ENCODE measurements at regions not wholly inside any gene's neighbourhood (a gene's known extent, or its start where the extent isn't known, plus 50 kb on each side); places are given as distances from the start of the nearest gene placed in this dataset.

- no peak for TF ChIP-seq ZNF235 (CRISPR knock-in tag; IDR thresholded peaks at IDR 0.05; ENCODE audit: borderline replicate concordance)
- no peak for TF ChIP-seq HNRNPH1 (optimal IDR thresholded peaks at IDR 0.05; ENCODE audit: low read depth, low read length)
- peak; percentile 81; the same call in 1 of the 2 replicates for TF ChIP-seq ZNF281 (CRISPR knock-in tag; IDR thresholded peaks at IDR 0.05; ENCODE audit: borderline replicate concordance)
- TF ChIP-seq HNF1B (CRISPR knock-in tag; IDR thresholded peaks at IDR 0.05): no peak
- TF ChIP-seq ZNF652 (CRISPR knock-in tag; IDR thresholded peaks at IDR 0.05; ENCODE audit: borderline replicate concordance, low read depth): no peak; the same call in 1 of the 2 replicates
- no peak for TF ChIP-seq TCF12 (IDR thresholded peaks at IDR 0.05)
- no peak for TF ChIP-seq TCF12 (CRISPR knock-in tag; IDR thresholded peaks at IDR 0.05)
- peak; percentile 71; the same call in 1 of the 2 replicates for TF ChIP-seq ZNF335 (CRISPR knock-in tag; IDR thresholded peaks at IDR 0.05)
- no peak for TF ChIP-seq ZBTB14 (CRISPR knock-in tag; IDR thresholded peaks at IDR 0.05)
- peak; percentile 42; the same call in 1 of the 2 replicates for TF ChIP-seq TARDBP (CRISPR knock-in tag; IDR thresholded peaks at IDR 0.05)
- peak; percentile 39; the same call in 1 of the 2 replicates for TF ChIP-seq SIX1 (CRISPR knock-in tag; IDR thresholded peaks at IDR 0.05; ENCODE audit: borderline replicate concordance)
- peak in 1 of 2 experiments; percentile 56; a peak in 1 of 4 replicates for TF ChIP-seq REST (IDR thresholded peaks at IDR 0.05; ENCODE audit: borderline replicate concordance in 1 of 2, low read depth in 1 of 2, low read length in 2 of 2)
- no peak for TF ChIP-seq ZNF232 (CRISPR knock-in tag; IDR thresholded peaks at IDR 0.05; ENCODE audit: borderline replicate concordance)
- no peak for TF ChIP-seq IKZF1 (IDR thresholded peaks at IDR 0.05)
Measured at GRCh38 chr6:95856876-95857364, 158.9 kb upstream of the FUT9 start (continued).

All from HepG2 (cell line).